Panc1 (cell line): ENCODE measurements at regions not wholly inside any gene's neighbourhood (a gene's known extent, or its start where the extent isn't known, plus 50 kb on each side); places are given as distances from the start of the nearest gene placed in this dataset.

ENCODE experiments used
- CTCF ChIP-seq: fragments of 450-650 bp; IDR thresholded peaks from 2 replicates; pipeline ENCODE4 v1.5.1; 2017; ENCODE audit warnings: mild to moderate bottlenecking
- POLR2AphosphoS5 ChIP-seq: IDR thresholded peaks from 2 replicates; pipeline ENCODE4 v1.6.1; 2012; ENCODE audit warnings: mild to moderate bottlenecking, low read depth, low read length, moderate library complexity
- TCF7L2 ChIP-seq: IDR thresholded peaks from 2 replicates; pipeline ENCODE4 v1.6.1; 2011; ENCODE audit warnings: mild to moderate bottlenecking, low read depth, low read length, inconsistent platforms
- TF ChIP-seq, protein P1 (sequence below), 2 experiments: IDR thresholded peaks; 2 replicates each; pipeline ENCODE4 v1.6.1; 2011 to 2012; ENCODE audit warnings: low read depth in 2 of 2, control low read depth in 1 of 2, low read length in 1 of 2, mild to moderate bottlenecking in 1 of 2, moderate library complexity in 1 of 2; ENCODE audit not compliant: insufficient read depth in 1 of 2

DNA sequence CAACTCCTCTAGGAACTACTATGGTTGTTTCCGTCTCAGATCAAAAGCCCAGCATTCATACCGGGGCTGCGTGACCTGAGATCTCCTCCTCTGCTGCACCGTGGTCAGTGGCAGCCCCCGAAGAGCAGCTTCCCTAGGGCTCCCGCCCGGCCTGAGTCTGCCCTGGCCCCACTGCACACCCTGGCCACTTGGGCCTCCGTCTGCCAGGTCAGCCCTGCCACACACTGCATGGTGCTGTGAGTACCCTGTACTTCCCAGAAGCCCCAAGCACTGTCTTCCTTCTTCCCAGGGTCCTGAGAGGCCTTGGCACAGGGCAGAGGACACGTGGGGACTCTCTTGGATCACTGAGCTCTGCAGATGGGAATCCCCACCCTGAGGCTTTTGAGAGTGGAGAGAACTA, 81.5 kb upstream of the GPC1 start:
- TF ChIP-seq CTCF = no peak
- no peak for TF ChIP-seq POLR2AphosphoS5
- TF ChIP-seq TCF7L2 = no peak
- TF ChIP-seq, protein P1, sequence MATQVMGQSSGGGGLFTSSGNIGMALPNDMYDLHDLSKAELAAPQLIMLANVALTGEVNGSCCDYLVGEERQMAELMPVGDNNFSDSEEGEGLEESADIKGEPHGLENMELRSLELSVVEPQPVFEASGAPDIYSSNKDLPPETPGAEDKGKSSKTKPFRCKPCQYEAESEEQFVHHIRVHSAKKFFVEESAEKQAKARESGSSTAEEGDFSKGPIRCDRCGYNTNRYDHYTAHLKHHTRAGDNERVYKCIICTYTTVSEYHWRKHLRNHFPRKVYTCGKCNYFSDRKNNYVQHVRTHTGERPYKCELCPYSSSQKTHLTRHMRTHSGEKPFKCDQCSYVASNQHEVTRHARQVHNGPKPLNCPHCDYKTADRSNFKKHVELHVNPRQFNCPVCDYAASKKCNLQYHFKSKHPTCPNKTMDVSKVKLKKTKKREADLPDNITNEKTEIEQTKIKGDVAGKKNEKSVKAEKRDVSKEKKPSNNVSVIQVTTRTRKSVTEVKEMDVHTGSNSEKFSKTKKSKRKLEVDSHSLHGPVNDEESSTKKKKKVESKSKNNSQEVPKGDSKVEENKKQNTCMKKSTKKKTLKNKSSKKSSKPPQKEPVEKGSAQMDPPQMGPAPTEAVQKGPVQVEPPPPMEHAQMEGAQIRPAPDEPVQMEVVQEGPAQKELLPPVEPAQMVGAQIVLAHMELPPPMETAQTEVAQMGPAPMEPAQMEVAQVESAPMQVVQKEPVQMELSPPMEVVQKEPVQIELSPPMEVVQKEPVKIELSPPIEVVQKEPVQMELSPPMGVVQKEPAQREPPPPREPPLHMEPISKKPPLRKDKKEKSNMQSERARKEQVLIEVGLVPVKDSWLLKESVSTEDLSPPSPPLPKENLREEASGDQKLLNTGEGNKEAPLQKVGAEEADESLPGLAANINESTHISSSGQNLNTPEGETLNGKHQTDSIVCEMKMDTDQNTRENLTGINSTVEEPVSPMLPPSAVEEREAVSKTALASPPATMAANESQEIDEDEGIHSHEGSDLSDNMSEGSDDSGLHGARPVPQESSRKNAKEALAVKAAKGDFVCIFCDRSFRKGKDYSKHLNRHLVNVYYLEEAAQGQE (IDR thresholded peaks at IDR 0.05; ENCODE audit: insufficient read depth in 1 of 2, low read depth in 2 of 2, low read length in 1 of 2) = no peak
